Trophoblast cell (in vitro differentiated cells and primary cell): ENCODE measurements at regions not wholly inside any gene's neighbourhood (a gene's known extent, or its start where the extent isn't known, plus 50 kb on each side); places are given as distances from the start of the nearest gene placed in this dataset.
A peak's percentile ranks its signal among the peaks of the same experiment; 100 is the strongest.

Experiments
- DNase-seq, 2 donors: peaks; one replicate each; pipeline ENCODE4 v3.0.0-alpha.2; 2016
- H2AFZ ChIP-seq: 2 replicates; pipeline ENCODE4 v1.6.1; 2013; ENCODE audit warnings: low read length, moderate library complexity, mild to moderate bottlenecking; ENCODE audit not compliant: insufficient read depth, poor library complexity
- H2AK5ac ChIP-seq: 2 replicates; pipeline ENCODE4 v1.6.1; 2013; ENCODE audit warnings: mild to moderate bottlenecking, low read length
- H2BK120ac ChIP-seq: 2 replicates; pipeline ENCODE4 v1.6.1; 2013; ENCODE audit warnings: low read length, mild to moderate bottlenecking, moderate library complexity; ENCODE audit not compliant: insufficient read depth, poor library complexity
- H2BK12ac ChIP-seq: 2 replicates; pipeline ENCODE4 v1.6.1; 2013; ENCODE audit warnings: mild to moderate bottlenecking, low read length, moderate library complexity
- H2BK5ac ChIP-seq: 2 replicates; pipeline ENCODE4 v1.6.1; 2013; ENCODE audit warnings: low read length, low read depth, moderate library complexity, mild to moderate bottlenecking; ENCODE audit not compliant: poor library complexity
- H3K14ac ChIP-seq: 2 replicates; pipeline ENCODE4 v1.6.1; 2013; ENCODE audit warnings: mild to moderate bottlenecking, low read length
- H3K18ac ChIP-seq: 2 replicates; pipeline ENCODE4 v1.6.1; 2013; ENCODE audit warnings: mild to moderate bottlenecking, low read length
- H3K23ac ChIP-seq: 2 replicates; pipeline ENCODE4 v1.6.1; 2013; ENCODE audit warnings: low read length
- H3K27ac ChIP-seq: 2 replicates; pipeline ENCODE4 v1.5.1; 2013; ENCODE audit warnings: low read depth, mild to moderate bottlenecking, inconsistent platforms, low read length, moderate library complexity
- H3K27me3 ChIP-seq: 2 replicates; pipeline ENCODE4 v1.6.1; 2013; ENCODE audit warnings: inconsistent platforms, mild to moderate bottlenecking, low read length, moderate library complexity; ENCODE audit not compliant: insufficient read depth
- H3K36me3 ChIP-seq, 2 experiments: 1 replicate in 1 of 2; 2 replicates in 1 of 2; pipeline ENCODE4 v1.6.1; 2013; ENCODE audit warnings: low read length in 2 of 2, mild to moderate bottlenecking in 2 of 2, moderate library complexity in 1 of 2; ENCODE audit not compliant: insufficient read depth in 2 of 2, control insufficient read depth in 1 of 2
- H3K4ac ChIP-seq: 2 replicates; pipeline ENCODE4 v1.6.1; 2013; ENCODE audit warnings: low read depth, mild to moderate bottlenecking, low read length, moderate library complexity
- H3K4me1 ChIP-seq, 2 experiments: 1 replicate in 1 of 2; 2 replicates in 1 of 2; pipeline ENCODE4 v1.6.1; 2013; ENCODE audit warnings: low read length in 2 of 2, mild to moderate bottlenecking in 2 of 2, moderate library complexity in 1 of 2; ENCODE audit not compliant: insufficient read depth in 2 of 2, control insufficient read depth in 1 of 2
- H3K4me2 ChIP-seq: 2 replicates; pipeline ENCODE4 v1.6.1; 2013; ENCODE audit warnings: inconsistent platforms, mild to moderate bottlenecking, low read length, moderate library complexity
- H3K4me3 ChIP-seq: 2 replicates; pipeline ENCODE4 v1.5.1; 2013; ENCODE audit warnings: mild to moderate bottlenecking, low read depth, low read length, inconsistent platforms
- H3K79me1 ChIP-seq: one replicate; pipeline ENCODE4 v1.6.1; 2013; ENCODE audit warnings: low read length
- H3K79me2 ChIP-seq: 2 replicates; pipeline ENCODE4 v1.6.1; 2013; ENCODE audit warnings: low read length, mild to moderate bottlenecking; ENCODE audit not compliant: control insufficient read depth, insufficient read depth, poor library complexity
- H3K9ac ChIP-seq: 2 replicates; pipeline ENCODE4 v1.6.1; 2013; ENCODE audit warnings: mild to moderate bottlenecking, low read length
- H3K9me3 ChIP-seq: 2 replicates; pipeline ENCODE4 v1.6.1; 2013; ENCODE audit warnings: low read depth, mild to moderate bottlenecking, control low read depth, inconsistent platforms, low read length; ENCODE audit not compliant: insufficient read depth
- H4K12ac ChIP-seq: 2 replicates; pipeline ENCODE4 v1.6.1; 2013; ENCODE audit warnings: low read depth, mild to moderate bottlenecking, low read length, moderate library complexity
- H4K8ac ChIP-seq: 2 replicates; pipeline ENCODE4 v1.6.1; 2013; ENCODE audit warnings: low read depth, mild to moderate bottlenecking, low read length, moderate library complexity
- H4K91ac ChIP-seq: one replicate; pipeline ENCODE4 v1.6.1; 2013; ENCODE audit warnings: low read depth, mild to moderate bottlenecking, low read length, moderate library complexity
- WGBS: extraction: QIAGEN DNeasy Blood & Tissue Kit; methylation state at CpG from one replicate; pipeline ENCODE4 v1.1.7; 2013; ENCODE audit warnings: missing lambda C conversion rate; ENCODE audit not compliant: insufficient read length, insufficient coverage; ENCODE audit errors: extremely low coverage; 5-methylcytosine and 5-hydroxymethylcytosine counted together

- Histone ChIP-seq H4K12ac (no peak overlapping the region), H3K9ac (no peak overlapping the region), H3K79me1 (no peaks in the 10 kb centered on the region), H2BK5ac (no peak overlapping the region), H3K4me3 (no peak overlapping the region), H2AK5ac (no peak overlapping the region), H3K36me3 (no peaks in the 10 kb centered on the region), H3K9me3 (peaks cover 5% of the 10 kb centered on the region), H3K14ac (no peak overlapping the region), H2AFZ (no peak overlapping the region), H3K27ac (no peak overlapping the region), H3K4me1 (no peaks in the 10 kb centered on the region), H2BK12ac (no peak overlapping the region), H3K4ac (no peak overlapping the region), H3K79me2 (no peaks in the 10 kb centered on the region), H4K8ac (no peak overlapping the region), H3K18ac (no peak overlapping the region), H3K23ac (no peak overlapping the region), H2BK120ac (no peak overlapping the region), H3K4me2 (no peak overlapping the region), H4K91ac (no peak overlapping the region), H3K27me3 (no peaks in the 10 kb centered on the region)
- no peak for DNase-seq
- WGBS, result no CpG with 5 or more reads among the region's 1 CpG
Observed at GRCh38 chr16:65938083-65938482, 428.4 kb upstream of the CDH5 start.

GRCh38 chr16:65937455-65937854, 429.0 kb upstream of the CDH5 start:
- H3K14ac ChIP-seq, result no peak overlapping the region
- H3K36me3 ChIP-seq, result no peaks in the 10 kb centered on the region
- no CpG with 5 or more reads among the region's 1 CpG for WGBS
- H4K91ac ChIP-seq, result no peak overlapping the region
- no peak overlapping the region for H4K12ac ChIP-seq
- H3K9ac ChIP-seq, result no peak overlapping the region
- no peak overlapping the region for H3K4ac ChIP-seq
- no peak overlapping the region for H3K4me3 ChIP-seq
- no peak overlapping the region for H2BK12ac ChIP-seq
- H3K23ac ChIP-seq, result no peak overlapping the region
- no peaks in the 10 kb centered on the region for H3K79me1 ChIP-seq
- H2BK120ac ChIP-seq, result no peak overlapping the region
- H3K4me1 ChIP-seq, result no peaks in the 10 kb centered on the region
- H3K27ac ChIP-seq, result no peak overlapping the region
- DNase-seq, result no peak
- no peak overlapping the region for H2AK5ac ChIP-seq
- H3K9me3 ChIP-seq, result peaks cover 5% of the 10 kb centered on the region
- no peak overlapping the region for H4K8ac ChIP-seq
- H3K27me3 ChIP-seq, result no peaks in the 10 kb centered on the region
- H3K18ac ChIP-seq, result no peak overlapping the region
- no peaks in the 10 kb centered on the region for H3K79me2 ChIP-seq
- no peak overlapping the region for H2BK5ac ChIP-seq
- no peak overlapping the region for H2AFZ ChIP-seq
- H3K4me2 ChIP-seq, result no peak overlapping the region

GRCh38 chr16:65936096-65936495, 430.4 kb upstream of the CDH5 start:
- no peaks in the 10 kb centered on the region for H3K36me3 ChIP-seq
- H3K27ac ChIP-seq, result no peak overlapping the region
- no peak overlapping the region for H2AK5ac ChIP-seq
- H3K4me1 ChIP-seq, result no peaks in the 10 kb centered on the region
- H2AFZ ChIP-seq, result no peak overlapping the region
- H2BK120ac ChIP-seq, result no peak overlapping the region
- H3K27me3 ChIP-seq, result no peaks in the 10 kb centered on the region
- no CpG with 5 or more reads among the region's 2 CpGs for WGBS
- H2BK5ac ChIP-seq, result no peak overlapping the region
- H3K4me3 ChIP-seq, result no peak overlapping the region
- no peak overlapping the region for H3K23ac ChIP-seq
- H3K4me2 ChIP-seq, result no peak overlapping the region
- no peaks in the 10 kb centered on the region for H3K79me2 ChIP-seq
- no peak for DNase-seq
- no peak overlapping the region for H2BK12ac ChIP-seq
- peak overlapping the region; percentile 18 for H3K9ac ChIP-seq
- no peak overlapping the region for H3K18ac ChIP-seq
- no peak overlapping the region for H3K14ac ChIP-seq
- no peak overlapping the region for H4K91ac ChIP-seq
- H4K8ac ChIP-seq, result no peak overlapping the region
- H3K9me3 ChIP-seq, result peaks cover 5% of the 10 kb centered on the region
- no peak overlapping the region for H4K12ac ChIP-seq
- H3K4ac ChIP-seq, result no peak overlapping the region
- H3K79me1 ChIP-seq, result no peaks in the 10 kb centered on the region

DNA sequence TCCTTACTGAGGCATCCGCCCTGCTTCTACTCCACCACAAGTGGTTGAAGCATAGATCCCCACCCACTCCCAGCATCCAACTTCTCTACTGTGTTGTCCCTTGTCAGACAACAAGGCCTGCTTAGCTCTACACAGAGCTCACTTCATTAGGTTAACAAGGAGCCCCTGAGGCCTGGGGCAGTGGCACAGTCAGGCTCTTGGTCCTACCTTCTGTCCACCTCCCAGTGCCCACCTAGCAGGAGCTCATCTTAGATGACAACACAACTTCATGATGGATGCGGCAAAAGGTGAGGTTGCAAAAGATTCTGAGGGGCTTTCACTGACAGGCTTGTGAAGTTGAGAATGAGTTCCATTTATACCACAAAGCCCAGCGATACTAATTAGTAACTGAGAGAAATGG, 432.0 kb upstream of the CDH5 start:
- Histone ChIP-seq H3K79me1 (no peaks in the 10 kb centered on the region), H3K23ac (no peak overlapping the region), H3K36me3 (no peaks in the 10 kb centered on the region), H2BK120ac (no peak overlapping the region), H4K8ac (no peak overlapping the region), H3K14ac (no peak overlapping the region), H4K12ac (no peak overlapping the region), H3K4me3 (no peak overlapping the region), H3K4ac (no peak overlapping the region), H2BK12ac (no peak overlapping the region), H3K27ac (no peak overlapping the region), H3K18ac (no peak overlapping the region), H3K4me2 (no peak overlapping the region), H3K4me1 (no peaks in the 10 kb centered on the region), H3K9ac (no peak overlapping the region), H3K79me2 (no peaks in the 10 kb centered on the region), H2AK5ac (no peak overlapping the region), H4K91ac (no peak overlapping the region), H2AFZ (no peak overlapping the region), H3K27me3 (no peaks in the 10 kb centered on the region), H3K9me3 (peaks cover 5% of the 10 kb centered on the region), H2BK5ac (no peak overlapping the region)
- DNase-seq, result no peak
- no CpG with 5 or more reads among the region's 3 CpGs for WGBS
